Stimulated activated CD8-positive, alpha-beta memory T cell treated with anti-CD3 and anti-CD28 coated beads, Interleukin-15, amount 100 ng/mL, for 24 hours (primary cell): ENCODE measurements at regions not wholly inside any gene's neighbourhood (a gene's known extent, or its start where the extent isn't known, plus 50 kb on each side); places are given as distances from the start of the nearest gene placed in this dataset.
"Not testable (repeated sequence)": the region's sequence is repeated elsewhere in the genome, so short reads cannot be mapped to it uniquely, and the experiment has no call there.

Experiments used
- DNase-seq: peaks from one replicate; pipeline ENCODE4 v3.0.0-alpha.2; 2020; ENCODE audit warnings: low read depth

DNA sequence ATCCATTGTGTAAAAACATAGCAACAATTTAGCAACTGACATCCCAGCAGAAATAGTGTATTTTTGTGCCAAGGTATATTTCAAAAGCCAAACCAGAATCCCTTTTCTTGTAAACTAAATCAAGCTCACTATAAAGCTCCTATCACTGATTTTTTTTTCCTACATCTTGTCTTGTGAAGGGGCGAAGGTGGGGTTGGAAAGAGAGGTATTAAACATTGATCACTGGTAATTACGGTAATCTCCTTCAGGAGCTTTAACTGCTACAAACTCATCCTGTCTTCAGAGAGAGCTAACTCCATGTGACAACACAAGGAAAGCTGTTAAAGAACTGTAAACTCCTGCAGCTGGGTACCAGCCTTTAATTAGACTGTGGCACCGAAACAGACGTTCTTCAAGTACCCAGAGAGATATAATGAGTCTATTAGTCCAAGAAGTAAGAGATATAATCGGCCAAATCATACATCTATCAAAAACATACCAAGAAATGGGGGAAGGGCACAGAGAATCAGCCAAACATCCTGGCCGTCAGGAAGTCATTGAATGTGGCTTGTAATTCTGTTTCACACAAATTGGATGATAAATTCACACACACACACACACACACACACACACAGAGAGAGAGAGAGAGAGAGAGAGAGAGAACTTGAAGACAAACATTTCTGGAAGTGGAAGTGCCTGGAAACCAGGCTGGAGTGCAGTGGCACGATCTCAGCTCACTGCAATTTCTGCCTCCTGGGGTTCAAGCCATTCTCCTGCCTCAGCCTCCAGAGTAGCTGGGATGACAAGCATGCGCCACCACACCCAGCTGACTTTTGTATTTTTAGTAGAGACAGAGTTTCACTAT lies 111.9 kb upstream of the PPARGC1A start:
- DNase-seq: no peak

DNA sequence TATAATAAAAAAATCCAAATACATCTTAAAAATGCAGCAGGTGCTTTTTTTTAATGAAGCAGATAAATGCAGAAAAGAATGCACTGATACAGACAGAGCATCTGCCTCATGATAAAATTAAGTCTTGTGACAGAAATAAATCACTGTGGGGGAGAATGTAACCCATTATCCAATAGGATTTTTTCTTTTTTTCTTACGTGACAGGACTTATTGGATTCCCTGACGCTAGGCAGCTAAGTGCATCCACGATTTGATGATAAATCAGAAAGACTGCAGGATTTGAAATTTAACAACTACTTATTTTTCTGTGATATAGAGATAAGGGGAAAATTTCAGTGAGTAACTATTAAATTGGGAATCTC lies 110.6 kb upstream of the PPARGC1A start:
- no peak for DNase-seq

DNA sequence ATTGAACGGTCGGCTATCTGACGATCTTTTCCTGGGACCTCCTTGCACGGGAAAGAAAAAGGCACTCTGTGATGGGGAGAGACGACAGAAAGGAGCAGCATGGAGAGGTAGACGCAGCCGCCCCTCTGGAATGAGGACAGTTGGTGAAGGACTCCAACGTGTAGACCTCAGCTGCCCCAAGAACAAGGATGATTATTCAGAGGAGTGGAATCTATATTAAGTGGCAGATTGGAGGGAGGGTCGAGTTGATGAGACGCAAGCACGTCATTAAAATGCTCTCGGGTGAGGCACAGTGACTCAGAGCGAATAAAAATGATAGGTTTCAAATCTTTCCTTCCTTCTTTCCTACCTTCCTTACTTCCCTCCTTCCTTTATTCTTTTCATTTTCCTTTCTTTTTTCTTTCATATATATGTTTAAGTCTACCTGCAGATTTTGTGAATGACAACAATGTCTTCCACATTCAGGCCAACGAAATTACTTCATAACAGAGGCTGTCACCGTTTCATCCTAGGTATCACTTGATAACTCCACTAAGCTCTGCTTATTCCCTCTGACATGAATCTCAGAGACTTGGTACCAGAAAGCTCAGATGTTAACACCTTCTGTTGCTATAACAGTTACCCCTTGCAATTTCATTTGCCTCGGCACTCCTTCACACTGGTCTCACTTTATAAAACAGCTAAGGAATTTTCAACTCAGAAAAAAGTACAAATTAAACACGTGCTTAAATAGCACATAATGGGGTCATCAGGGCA lies 110.0 kb upstream of the PPARGC1A start:
- DNase-seq: no peak

DNA sequence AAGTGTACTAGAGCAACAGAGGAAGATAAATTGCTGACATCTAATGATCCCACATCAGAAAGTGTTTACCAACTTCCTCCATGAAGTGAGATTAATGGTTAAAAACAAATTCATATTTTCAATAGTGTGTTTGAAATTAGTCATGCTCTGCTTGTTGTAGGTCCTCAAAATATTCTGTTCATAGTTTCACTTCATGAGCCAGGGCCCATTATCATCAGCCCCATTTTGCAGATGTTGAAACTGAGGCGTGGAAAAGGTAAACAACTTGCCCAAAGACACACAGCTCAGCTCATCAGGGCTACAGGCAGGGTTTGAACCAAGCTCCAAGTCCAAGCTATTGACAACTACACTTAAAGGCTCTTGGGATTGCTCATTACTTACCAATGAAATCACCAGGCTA lies 103.5 kb upstream of the PPARGC1A start:
- no peak for DNase-seq

DNA sequence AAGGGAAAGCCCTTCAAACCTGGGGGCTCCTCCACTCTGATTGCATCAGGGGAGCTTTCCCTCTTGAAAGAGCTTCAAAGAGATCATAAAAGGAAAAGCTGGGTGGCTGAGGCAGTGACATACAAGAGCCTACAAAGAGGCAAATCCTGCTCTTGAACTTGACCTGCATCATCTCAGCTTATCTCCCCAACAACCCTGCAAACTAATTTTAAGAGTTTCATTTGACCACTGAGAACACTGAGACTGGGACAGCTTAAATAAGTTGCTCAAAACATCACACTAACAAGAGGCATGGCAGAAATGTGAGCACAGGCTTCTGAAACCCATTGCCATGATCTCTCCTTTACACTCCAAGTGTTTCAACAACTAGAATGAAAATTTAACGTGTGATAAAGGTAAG lies 101.6 kb upstream of the PPARGC1A start:
- DNase-seq: no peak

DNA sequence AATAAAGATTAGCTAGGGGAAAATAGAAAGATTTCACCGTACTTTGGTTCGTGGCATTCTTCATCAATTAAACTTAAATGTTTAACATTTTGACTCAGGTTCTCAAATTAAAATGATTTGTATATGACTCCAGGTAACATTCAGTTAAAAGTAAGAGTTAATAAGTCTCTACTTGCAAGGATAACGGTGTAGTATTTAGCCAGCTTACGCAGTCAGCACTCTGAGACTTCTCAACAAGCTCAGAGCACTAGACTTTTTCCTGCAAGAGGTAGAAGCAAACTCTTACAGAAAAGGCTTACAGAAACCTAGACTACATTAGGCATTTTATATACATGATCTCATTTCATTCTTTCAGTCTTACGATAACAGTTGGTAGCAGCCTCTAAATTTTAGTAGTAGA lies 96.4 kb upstream of the PPARGC1A start:
- DNase-seq: no peak

DNA sequence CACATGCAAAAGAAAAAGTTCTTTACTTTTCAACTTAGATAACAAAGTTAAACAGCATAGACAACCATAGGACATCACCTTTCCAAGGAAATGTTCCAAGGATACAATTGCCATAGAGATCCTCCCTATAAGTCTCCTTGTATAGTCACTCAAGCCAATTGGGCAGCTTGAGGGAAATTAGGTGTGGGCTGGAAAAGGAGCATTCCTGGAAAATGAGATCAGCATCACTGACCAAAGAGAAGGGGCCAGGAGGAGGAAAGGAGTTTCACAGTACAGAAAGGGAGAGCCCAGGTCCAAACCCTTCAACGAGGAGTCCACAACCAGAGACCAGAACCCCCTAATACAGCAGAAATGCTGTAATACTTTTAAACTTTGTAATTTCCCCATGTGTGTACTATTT lies 91.5 kb upstream of the PPARGC1A start:
- no peak for DNase-seq

DNA sequence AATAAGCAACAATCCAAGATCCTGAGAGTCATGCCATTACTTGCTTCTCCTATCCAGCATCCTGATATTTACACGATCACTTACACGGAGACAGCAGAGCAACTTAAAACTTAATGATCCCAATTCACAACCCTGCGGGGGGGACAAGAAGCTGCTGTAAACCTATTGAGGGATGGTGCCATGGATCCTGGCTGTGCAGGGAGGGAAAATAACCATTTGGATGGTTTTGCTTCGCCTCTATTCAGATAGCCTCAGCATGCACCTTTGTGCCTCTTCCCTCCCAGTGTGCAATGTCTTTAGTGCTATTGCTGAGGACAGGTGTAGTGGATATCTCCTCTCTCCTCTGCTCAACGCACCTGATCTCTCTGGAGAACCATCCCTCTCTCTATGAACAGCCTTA lies 89.7 kb upstream of the PPARGC1A start:
- DNase-seq: no peak

DNA sequence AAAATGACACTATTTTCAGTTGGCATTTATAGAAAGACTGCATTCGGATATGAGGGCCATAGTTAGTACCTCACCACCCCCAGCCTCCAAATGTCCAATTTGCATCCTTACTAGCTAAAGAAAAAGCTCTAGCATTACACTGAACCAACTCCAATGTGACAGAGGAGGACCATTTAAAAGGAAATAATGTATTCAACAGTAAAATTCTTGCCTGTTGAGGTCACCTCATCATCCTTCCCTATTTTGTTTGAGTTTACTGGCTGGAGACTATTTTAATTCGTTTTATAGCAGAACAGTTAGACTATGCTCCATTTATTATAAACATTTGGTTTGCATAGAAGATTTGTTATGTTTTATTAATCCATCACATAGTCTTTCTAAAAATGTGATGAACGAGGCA lies 88.2 kb upstream of the PPARGC1A start:
- no peak for DNase-seq

DNA sequence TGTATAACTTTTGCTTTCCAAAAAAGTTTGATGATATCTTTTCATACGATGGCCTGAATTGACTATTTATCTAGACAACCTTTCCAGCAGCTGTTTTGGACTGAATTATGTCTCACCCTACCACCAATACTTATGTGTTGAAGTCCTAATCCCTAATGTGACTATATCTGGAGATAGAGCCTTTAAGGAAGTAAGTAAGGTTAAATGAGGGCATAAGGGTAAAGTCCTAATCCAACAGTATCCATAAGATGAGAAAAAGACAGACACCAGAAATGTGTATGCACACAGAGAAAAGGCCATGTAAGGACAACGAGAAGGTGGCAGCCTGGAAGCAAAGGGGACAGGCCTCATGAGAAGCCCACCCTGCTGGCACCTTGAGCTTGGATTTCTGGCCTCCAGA lies 86.6 kb upstream of the PPARGC1A start:
- no peak for DNase-seq

DNA sequence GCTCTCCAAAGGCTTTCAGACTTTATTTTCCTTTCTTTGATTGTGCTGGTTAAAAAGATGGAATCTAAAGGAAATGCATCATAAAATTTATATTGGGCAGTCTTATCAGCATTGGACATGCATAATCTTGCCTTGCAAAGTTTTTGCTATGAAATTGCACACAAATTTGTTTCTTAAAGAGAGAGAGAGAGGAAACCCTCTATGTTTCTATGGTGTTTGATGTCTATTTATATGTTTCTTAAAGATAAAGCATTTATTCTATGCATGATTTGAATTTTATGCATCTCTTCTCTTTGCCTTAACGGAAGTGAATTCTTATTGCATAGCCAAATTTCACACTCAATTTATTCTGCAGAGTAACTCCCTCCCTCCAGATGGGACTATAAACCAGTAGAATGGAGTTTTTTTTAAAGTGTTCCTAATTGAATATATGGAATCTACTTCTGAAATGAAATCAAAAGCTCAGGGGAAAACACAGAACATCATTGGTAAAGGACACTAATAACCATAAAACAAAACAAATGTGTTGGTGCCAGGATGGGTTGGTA lies 83.5 kb upstream of the PPARGC1A start:
- no peak for DNase-seq

DNA sequence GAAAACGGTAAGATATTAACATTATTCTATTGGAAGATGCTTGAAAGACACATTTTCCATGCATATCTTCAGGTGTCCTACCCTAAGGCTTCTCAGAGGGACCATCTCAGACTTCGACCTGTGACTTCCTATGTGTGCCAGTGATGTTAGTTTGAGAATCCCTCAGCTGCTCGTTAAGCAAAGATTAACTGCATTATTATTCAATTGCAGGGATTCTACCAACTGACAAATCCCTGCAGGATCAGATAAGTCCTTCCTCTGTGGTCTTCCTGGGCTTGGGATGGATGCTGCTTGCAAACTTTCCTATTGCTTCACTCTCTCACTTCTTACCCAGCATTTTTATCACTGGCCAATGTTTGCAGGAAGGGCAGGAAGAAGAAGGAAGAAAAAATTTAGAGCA lies 83.0 kb upstream of the PPARGC1A start:
- DNase-seq: no peak

DNA sequence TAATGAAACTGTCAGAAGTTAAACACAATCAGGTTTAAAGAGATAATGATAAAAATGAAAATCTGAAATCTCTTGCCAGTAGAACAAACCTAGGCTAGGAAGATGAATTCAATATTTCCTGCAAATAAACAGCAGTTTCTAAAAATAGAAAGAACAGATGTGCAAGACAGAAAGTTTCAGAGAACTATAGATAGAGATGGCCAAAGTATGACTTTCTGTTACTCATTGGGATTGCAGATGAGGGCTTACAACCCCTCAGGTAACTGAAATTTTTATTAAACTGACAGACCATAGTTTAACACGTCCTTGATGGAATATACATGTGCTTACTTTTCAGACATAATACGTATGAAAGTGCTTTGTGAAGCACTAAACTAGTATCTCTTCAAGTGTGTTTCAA lies 82.3 kb upstream of the PPARGC1A start:
- no peak for DNase-seq

DNA sequence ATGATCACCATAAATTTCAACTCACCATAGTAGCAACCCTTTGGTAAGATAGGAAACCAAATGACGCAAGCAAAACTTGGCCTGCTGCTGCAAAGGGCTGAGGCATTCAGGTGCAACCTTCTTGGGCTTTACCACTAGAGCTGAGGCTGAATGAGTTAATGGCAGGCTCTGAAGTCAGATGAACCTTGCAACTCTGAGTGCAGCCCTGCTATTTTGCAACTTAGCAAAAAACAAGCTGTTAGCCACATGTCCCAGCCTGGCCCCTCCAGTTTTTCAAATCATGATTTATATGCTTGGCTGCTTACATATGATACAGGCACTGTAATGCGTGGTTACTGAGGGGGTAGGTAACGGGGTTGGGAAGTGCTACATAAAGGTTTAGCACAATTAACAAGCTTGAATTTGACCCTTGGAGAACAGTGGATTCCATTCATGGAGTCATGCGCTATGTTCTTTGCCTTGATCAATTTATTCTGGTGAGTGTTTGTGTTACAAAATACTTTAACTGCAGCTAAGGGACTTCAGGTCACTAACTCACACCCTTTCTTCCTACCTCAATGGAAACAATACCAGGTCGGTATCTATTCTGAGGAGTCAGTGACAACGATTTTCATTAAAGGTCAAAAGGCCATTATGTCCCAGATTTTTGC lies 80.5 kb upstream of the PPARGC1A start:
- no peak for DNase-seq

DNA sequence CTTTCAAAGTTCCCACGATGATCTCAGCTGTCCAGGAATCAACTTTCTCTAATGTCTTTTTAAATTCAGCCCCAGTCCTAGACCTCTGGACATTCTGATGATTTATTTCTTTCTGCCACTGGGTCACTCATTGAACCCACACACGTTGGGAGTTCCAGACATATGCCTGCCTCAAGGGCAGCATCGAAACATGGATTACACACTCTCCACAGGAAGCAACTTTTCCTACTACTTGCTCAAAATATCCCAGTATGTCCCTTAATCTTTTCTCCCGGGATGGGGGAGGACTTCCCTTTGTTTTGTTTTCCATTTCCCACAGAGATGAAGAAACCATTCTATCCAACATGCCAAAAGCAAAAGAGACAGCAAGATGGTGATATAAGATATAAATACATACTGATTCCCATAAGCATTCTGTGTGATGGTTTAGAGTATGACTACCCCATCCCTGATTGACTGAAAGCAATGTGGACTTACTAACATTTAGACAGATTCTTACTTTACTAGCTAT lies 79.8 kb upstream of the PPARGC1A start:
- DNase-seq: no peak

DNA sequence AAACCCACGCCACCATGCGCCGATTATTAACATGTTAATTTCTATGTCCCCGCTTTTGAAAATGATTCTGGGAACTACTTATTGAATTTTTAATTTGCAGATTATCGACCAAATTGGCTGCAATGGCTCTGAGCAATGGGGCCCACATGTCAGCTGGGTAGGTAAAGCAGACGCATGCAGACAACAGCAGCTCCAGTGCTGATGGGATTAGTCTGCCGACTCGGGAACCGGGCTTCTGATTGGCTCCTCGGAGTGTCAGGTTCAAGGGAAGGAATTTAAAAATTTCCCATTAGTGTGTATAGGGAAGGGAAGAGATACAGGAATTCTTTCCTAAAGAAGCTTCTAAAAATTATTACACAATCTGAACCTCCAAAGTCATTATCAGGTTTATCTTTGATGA lies 77.4 kb upstream of the PPARGC1A start:
- no peak for DNase-seq

DNA sequence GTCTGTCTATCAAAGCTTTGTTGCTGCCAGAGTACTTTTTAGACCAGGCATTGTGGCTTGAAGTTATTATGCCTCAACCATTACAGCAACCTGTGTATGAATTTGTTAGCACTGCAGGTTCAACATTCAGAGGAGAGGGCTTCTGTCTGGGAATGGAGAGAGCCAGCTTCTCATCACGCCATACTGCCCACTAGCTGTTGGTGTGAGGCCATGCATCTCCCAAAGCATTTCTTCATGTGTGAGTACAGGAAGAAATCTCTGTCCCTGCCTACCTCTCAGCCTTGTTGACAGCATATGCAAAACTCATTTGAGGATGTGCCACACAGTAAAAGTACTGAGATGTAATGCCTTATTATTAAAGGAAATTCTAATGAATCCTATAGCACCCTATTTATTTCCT lies 76.9 kb upstream of the PPARGC1A start:
- DNase-seq: no peak

DNA sequence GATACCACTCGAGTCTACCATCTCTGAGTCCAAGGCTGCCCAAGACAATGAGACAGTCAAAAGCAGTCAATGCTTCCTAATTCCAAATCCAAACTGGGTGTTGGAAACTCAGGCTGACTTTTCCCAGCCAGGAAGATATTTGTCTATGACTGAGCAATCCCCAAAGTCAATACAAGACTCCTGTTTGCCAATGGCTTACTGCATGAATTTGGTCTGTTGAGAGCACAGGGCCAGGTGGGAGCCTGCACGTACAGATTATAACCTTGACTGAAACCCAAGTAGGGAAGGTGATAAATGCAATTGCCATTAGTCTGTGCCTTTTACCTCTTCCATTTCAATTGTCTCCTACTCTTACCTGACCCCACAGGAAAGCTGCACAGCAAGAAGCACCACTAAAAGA lies 72.6 kb upstream of the PPARGC1A start:
- no peak for DNase-seq

DNA sequence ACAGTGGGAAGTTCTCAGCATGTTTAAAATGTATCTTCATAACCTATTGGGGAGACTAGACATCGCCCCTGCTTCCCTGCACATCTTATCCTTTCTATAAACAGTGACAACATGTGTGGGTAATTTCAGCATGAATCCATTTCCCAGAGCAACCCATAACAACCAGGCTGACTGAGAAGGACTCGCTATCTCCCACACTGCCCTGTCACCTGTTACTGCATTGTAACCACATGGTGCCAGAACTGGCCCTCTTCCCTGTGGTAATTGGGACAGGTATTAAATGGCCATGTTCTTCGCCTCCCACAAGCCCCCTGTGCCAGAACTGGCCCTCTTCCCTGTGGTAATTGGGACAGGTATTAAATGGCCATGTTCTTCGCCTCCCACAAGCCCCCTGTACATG lies 71.5 kb upstream of the PPARGC1A start:
- DNase-seq: not testable (repeated sequence)

DNA sequence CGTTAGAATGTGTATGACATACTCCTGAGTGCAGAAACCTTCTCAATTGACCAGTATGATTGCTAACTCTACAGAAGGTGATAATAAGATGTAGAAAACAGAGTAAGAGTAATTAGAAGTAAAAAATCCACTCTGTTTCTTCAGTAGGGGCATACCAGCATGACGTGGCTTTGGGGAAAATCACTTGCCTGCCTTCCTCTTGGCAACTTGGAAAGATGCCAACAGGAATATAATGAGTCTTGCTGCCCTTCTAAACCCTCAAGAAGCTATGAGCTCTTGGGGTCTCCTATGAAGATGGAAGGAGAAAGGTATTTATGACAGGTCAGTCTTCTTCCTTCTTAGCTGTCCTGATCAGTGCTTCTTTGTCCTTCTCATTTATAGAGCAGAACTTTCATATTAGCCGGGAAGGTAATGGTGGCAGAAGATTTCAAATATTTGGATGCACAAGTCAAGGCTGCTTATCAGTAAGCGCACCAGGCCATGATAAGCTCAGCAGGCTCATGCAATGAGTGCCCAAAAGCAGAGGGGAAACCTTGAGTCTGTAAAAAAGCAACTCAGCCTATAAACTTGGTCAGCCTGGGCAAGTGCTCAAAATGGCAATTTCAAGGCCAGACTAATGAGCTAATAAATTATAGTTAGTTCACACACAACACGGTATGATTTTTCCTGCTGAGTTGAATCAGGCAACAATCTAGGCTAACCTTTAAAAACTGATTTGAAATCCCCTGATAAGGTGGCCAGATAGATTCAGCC lies 69.7 kb upstream of the PPARGC1A start:
- DNase-seq: no peak

DNA sequence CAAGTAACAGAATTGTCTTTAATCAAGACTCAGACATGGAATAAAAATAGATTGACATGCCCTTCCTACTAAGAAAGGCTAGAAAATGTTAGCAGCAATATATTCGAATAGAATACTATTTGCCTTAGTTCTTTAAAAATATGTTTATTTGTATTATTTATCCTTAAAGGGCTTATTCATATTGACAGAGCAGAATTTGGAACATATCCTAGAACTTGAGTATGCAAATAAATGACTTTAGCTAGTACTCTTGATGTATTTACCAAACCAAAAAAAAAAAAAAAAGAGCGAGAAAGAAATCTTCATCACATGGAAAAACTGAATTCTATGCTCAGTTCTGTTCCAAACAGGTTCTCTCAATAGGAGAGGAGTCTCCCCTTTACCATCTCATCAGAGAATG lies 68.9 kb upstream of the PPARGC1A start:
- DNase-seq: no peak

DNA sequence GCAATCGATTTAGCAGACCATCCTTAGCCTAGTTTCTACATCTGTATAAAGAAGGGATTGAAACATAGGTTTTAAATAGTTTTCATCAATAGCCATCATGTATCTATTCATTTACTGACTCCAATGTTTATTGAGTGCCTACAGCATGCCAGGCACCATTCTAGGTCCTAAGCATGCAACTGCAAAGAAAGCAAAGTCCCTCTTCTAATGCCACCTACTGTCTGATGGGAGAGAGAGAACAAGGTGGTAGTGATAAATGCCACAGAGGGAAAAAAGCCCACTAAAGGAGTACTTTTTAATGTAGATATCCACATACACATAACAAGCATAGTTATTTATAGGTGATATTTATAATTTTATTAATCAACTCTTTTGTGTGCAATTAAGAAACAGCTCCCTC lies 67.6 kb upstream of the PPARGC1A start:
- no peak for DNase-seq
